SK-N-SH (cell line): ENCODE measurements at regions not wholly inside any gene's neighbourhood (a gene's known extent, or its start where the extent isn't known, plus 50 kb on each side); places are given as distances from the start of the nearest gene placed in this dataset.

Experiments
- CTCF ChIA-PET: fragments of 300-600, 350-600 bp; formaldehyde crosslinking; extraction: SDS; loops from one replicate; lab custom pipeline; 2021; lab: Yijun Ruan, JAX
- POLR2A ChIA-PET: fragments of 350-600 bp; sonication (Branson Sonifier 250); formaldehyde crosslinking; extraction: SDS; loops from one replicate; lab custom pipeline; 2020; ENCODE audit warnings: antibody characterized with exemption, inconsistent platforms; lab: Yijun Ruan, JAX
- DNase-seq: peaks from one replicate; pipeline ENCODE4 v3.0.0; 2012
- H2AFZ ChIP-seq: fragments of 200-600 bp; sonication (generic); 2 replicates; pipeline ENCODE4 v1.8.1; 2016; ENCODE audit warnings: antibody characterized with exemption, mild to moderate bottlenecking, low read depth
- H3F3A ChIP-seq: fragments of 200-600 bp; sonication (generic); replicated peaks from 2 replicates; pipeline ENCODE3; 2016; ENCODE audit warnings: antibody characterized with exemption, mild to moderate bottlenecking; ENCODE audit not compliant: insufficient read depth
- H3K27ac ChIP-seq, 2 experiments: fragments of 200-500 bp in 1 of 2; fragments of 200-600 bp in 1 of 2; sonication (Bioruptor generic) in 1 of 2; sonication (generic), shearing (Covaris generic) in 1 of 2; 2 replicates each; pipeline versions ENCODE4 v1.5.1 to v1.6.1; 2014 to 2016; ENCODE audit warnings: low read depth in 2 of 2, inconsistent platforms in 1 of 2, low read length in 1 of 2, mild to moderate bottlenecking in 1 of 2, mixed read lengths in 1 of 2
- H3K27me3 ChIP-seq: fragments of 200-600 bp; sonication (generic), shearing (Covaris generic); 2 replicates; pipeline ENCODE4 v1.6.1; 2016; ENCODE audit warnings: mixed run types; ENCODE audit not compliant: insufficient read depth
- H3K36me3 ChIP-seq, 2 experiments: fragments of 200-500 bp in 1 of 2; fragments of 200-600 bp in 1 of 2; sonication (Bioruptor generic) in 1 of 2; sonication (generic) in 1 of 2; replicated peaks in 1 of 2; 2 replicates each; pipeline versions ENCODE3 to v1.5.1; 2014 to 2016; ENCODE audit warnings: low read length in 1 of 2, mild to moderate bottlenecking in 1 of 2; ENCODE audit not compliant: insufficient read depth in 2 of 2, control insufficient read depth in 1 of 2
- H3K4me1 ChIP-seq, 2 experiments: fragments of 200-500 bp in 1 of 2; fragments of 200-600 bp in 1 of 2; sonication (Bioruptor generic) in 1 of 2; sonication (generic), shearing (Covaris generic) in 1 of 2; 2 replicates each; pipeline versions ENCODE4 v1.5.1 to v1.6.1; 2014 to 2016; ENCODE audit warnings: low read depth in 1 of 2, low read length in 1 of 2, mixed run types in 1 of 2; ENCODE audit not compliant: insufficient read depth in 2 of 2, control insufficient read depth in 1 of 2
- H3K4me2 ChIP-seq: fragments of 200-600 bp; sonication (generic), shearing (Covaris generic); 2 replicates; pipeline ENCODE4 v1.6.1; 2017; ENCODE audit warnings: mixed run types
- H3K4me3 ChIP-seq, 2 experiments: fragments of 200-500 bp in 1 of 2; fragments of 200-600 bp in 1 of 2; sonication (Bioruptor generic) in 1 of 2; sonication (generic), shearing (Covaris generic) in 1 of 2; 2 replicates each; pipeline versions ENCODE4 v1.5.1 to v1.8.1; 2014 to 2016; ENCODE audit warnings: low read depth in 2 of 2, inconsistent platforms in 1 of 2, low read length in 1 of 2, mild to moderate bottlenecking in 1 of 2, mixed read lengths in 1 of 2, moderate library complexity in 1 of 2
- H3K79me2 ChIP-seq: fragments of 200-600 bp; sonication (generic); 2 replicates; pipeline ENCODE4 v1.8.1; 2017; ENCODE audit warnings: mild to moderate bottlenecking; ENCODE audit not compliant: insufficient read depth
- H3K9ac ChIP-seq: fragments of 200-600 bp; sonication (generic); 2 replicates; pipeline ENCODE4 v1.6.1; 2017; ENCODE audit warnings: mixed run types
- H3K9me2 ChIP-seq: fragments of 200-600 bp; sonication (generic); 2 replicates; pipeline ENCODE4 v1.6.1; 2017; ENCODE audit warnings: mixed run types
- H3K9me3 ChIP-seq: fragments of 200-600 bp; sonication (generic); 2 replicates; pipeline ENCODE4 v1.6.1; 2017; ENCODE audit warnings: mixed run types, mild to moderate bottlenecking, moderate library complexity
- H4K20me1 ChIP-seq: fragments of 200-600 bp; sonication (generic); 2 replicates; pipeline ENCODE4 v1.6.1; 2017; ENCODE audit warnings: mild to moderate bottlenecking, mixed run types; ENCODE audit not compliant: insufficient read depth
- CHD2 ChIP-seq: fragments of 150-350 bp; IDR thresholded peaks from 2 replicates; pipeline ENCODE4 v1.6.1; 2018; ENCODE audit warnings: low read length; ENCODE audit not compliant: partially characterized antibody
- CTCF ChIP-seq: fragments of 200-600 bp; sonication (generic); IDR thresholded peaks from 2 replicates; pipeline ENCODE4 v1.6.1; 2017; ENCODE audit warnings: antibody characterized with exemption, mild to moderate bottlenecking, moderate library complexity
- ELF1 ChIP-seq: IDR thresholded peaks from 2 replicates; pipeline ENCODE4 v1.4.0; 2012
- EZH2phosphoT487 ChIP-seq: fragments of 200-600 bp; sonication (generic); IDR thresholded peaks from 2 replicates; pipeline ENCODE4 v1.6.1; 2017; ENCODE audit warnings: low read depth, mixed run types, mild to moderate bottlenecking, antibody characterized with exemption, moderate library complexity, borderline replicate concordance
- FOSL2 ChIP-seq: IDR thresholded peaks from 2 replicates; pipeline ENCODE4 v1.4.0; 2012; ENCODE audit warnings: low read depth, mild to moderate bottlenecking, moderate library complexity, borderline replicate concordance
- JUND ChIP-seq: IDR thresholded peaks from 2 replicates; pipeline ENCODE4 v1.4.0; 2012
- MXI1 ChIP-seq: IDR thresholded peaks from 2 replicates; pipeline ENCODE4 v1.6.1; 2012; ENCODE audit warnings: mild to moderate bottlenecking, low read depth, low read length, improper control_type of control experiment
- NRF1 ChIP-seq: IDR thresholded peaks from 2 replicates; pipeline ENCODE4 v1.6.1; 2012; ENCODE audit warnings: low read depth, mild to moderate bottlenecking, low read length
- PBX3 ChIP-seq: IDR thresholded peaks from 2 replicates; pipeline ENCODE4; 2012
- POLR2AphosphoS5 ChIP-seq: IDR thresholded peaks from 2 replicates; pipeline ENCODE4 v1.6.1; 2012; ENCODE audit warnings: low read depth, low read length
- REST ChIP-seq: IDR thresholded peaks from 2 replicates; pipeline ENCODE4 v1.6.1; 2012; ENCODE audit warnings: mild to moderate bottlenecking, low read depth, low read length, moderate library complexity
- RFX5 ChIP-seq: IDR thresholded peaks from 2 replicates; pipeline ENCODE4 v1.6.1; 2012; ENCODE audit warnings: mild to moderate bottlenecking, improper control_type of control experiment, low read length
- SIN3A ChIP-seq: IDR thresholded peaks from 2 replicates; pipeline ENCODE4 v1.6.1; 2012; ENCODE audit warnings: low read depth, mild to moderate bottlenecking, low read length, moderate library complexity, borderline replicate concordance
- SMC3 ChIP-seq: IDR thresholded peaks from 2 replicates; pipeline ENCODE4 v1.6.1; 2012; ENCODE audit warnings: low read depth, low read length, improper control_type of control experiment
- TAF1 ChIP-seq: IDR thresholded peaks from 2 replicates; pipeline ENCODE4 v1.6.1; 2012; ENCODE audit warnings: low read depth, mild to moderate bottlenecking, low read length, moderate library complexity, borderline replicate concordance
- TCF12 ChIP-seq: IDR thresholded peaks from 2 replicates; pipeline ENCODE4 v1.4.0; 2012
- TEAD4 ChIP-seq: IDR thresholded peaks from 2 replicates; pipeline ENCODE4 v1.4.0; 2012; ENCODE audit warnings: mild to moderate bottlenecking, borderline replicate concordance; ENCODE audit not compliant: insufficient read depth
- USF1 ChIP-seq: IDR thresholded peaks from 2 replicates; pipeline ENCODE4 v1.4.0; 2012; ENCODE audit warnings: low read depth, borderline replicate concordance
- YY1 ChIP-seq: IDR thresholded peaks from 2 replicates; pipeline ENCODE4 v1.4.0; 2012; ENCODE audit warnings: low read depth, mild to moderate bottlenecking
- WGBS: methylation state at CpG from one replicate; pipeline ENCODE4 v1.1.6; 2017; ENCODE audit warnings: low lambda C conversion rate; 5-methylcytosine and 5-hydroxymethylcytosine counted together
- TF ChIP-seq, protein P1 (sequence below): fragments of 150-350 bp; IDR thresholded peaks from 2 replicates; pipeline ENCODE4 v1.6.1; 2017; ENCODE audit warnings: antibody characterized with exemption, low read length, low read depth, borderline replicate concordance

DNA sequence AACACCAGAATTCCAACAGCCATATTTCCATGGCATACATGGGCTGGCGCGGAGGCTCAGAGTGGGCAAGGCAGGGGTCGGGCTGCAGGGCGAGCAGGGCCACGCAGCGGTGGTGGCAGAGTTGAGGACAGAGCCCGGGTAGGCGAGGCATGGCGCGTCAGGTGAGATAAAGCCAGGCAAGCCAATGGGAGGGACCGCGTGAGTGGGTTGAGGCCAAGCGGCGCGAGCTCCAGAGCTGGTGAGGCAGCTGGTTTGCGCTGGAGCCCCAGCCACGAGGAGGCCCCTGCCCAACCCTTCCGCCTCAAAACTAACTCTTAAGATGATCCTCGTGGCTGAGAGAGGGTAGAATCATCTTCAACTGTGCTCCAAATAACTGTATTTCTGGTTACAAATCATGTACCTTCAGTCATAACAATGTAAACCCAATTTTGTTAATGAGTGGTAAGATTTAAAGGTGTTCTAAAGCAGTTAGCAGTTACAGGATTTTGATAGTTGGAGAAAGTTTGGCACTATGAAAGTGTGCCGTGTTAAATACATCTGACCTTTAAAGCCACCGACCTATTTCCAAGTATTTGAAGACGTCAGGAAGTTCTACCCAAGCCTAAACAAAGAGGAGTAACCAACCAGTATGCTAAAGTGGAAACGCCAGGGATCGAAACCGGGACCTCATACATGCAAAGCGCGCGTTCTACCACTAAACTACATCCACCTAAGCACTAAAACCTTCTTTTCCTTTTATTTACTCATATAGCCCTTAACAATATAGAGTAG, 107.9 kb downstream of the GPX5 start (continued):
- TF ChIP-seq REST = no peak
- TF ChIP-seq SIN3A = no peak
- no peak for TF ChIP-seq RFX5
- no peak for TF ChIP-seq MXI1
- TF ChIP-seq SMC3 = no peak
- no peak for TF ChIP-seq ELF1

DNA sequence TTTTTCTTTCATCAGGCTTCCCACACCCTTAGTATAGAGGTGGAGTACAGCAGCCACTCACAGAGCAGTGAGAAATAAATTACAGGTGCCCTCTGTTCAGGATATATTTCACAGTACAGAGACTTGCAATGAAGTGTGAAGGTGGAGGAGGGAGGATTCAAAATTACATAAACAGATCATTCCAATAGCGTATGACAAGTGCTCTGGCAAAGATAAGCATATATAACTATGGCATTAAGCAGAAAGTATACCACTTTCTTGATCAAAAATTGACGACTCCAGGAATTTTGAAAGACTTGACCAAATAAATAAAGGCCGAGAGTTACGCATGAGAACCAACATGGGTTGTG, 108.7 kb downstream of the GPX5 start:
- TF ChIP-seq CHD2 = no peak
- no peak for TF ChIP-seq NRF1
- TF ChIP-seq CTCF = no peak
- TF ChIP-seq, protein P1, sequence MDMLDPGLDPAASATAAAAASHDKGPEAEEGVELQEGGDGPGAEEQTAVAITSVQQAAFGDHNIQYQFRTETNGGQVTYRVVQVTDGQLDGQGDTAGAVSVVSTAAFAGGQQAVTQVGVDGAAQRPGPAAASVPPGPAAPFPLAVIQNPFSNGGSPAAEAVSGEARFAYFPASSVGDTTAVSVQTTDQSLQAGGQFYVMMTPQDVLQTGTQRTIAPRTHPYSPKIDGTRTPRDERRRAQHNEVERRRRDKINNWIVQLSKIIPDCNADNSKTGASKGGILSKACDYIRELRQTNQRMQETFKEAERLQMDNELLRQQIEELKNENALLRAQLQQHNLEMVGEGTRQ = no peak
- no peak for TF ChIP-seq JUND
- no peak for TF ChIP-seq SMC3
- TF ChIP-seq EZH2phosphoT487 = no peak
- no peak for TF ChIP-seq POLR2AphosphoS5
- no peak for TF ChIP-seq SIN3A
- no peak for TF ChIP-seq USF1
- TF ChIP-seq ELF1 = no peak
- no peak for TF ChIP-seq TEAD4
- no peak for TF ChIP-seq PBX3
- TF ChIP-seq FOSL2 = no peak
- no peak for TF ChIP-seq YY1
- no peak for TF ChIP-seq TAF1
- TF ChIP-seq MXI1 = no peak
- TF ChIP-seq TCF12 = no peak
- TF ChIP-seq, all 33 proteins: peak for 0
- ChIA-PET POLR2A (interaction anchor here (1.7 to 1.8 kb wide), 2 partner anchors 28 to 796 kb away, joined by 5 to 8 read pairs; a partner anchor contains a TSS), CTCF (interaction anchor here (1.0 to 1.5 kb wide), 5 partner anchors 23 to 92 kb away, joined by 3 to 9 read pairs (median 5); no protein-coding TSS in a partner anchor)
- Histone ChIP-seq H3K9me2 (no peaks in the 10 kb centered on the region), H3K27ac (peak overlapping the region in 1 of 2 experiments; percentile 69; a peak in 2 of 4 replicates), H3K4me3 (peak overlapping the region; percentile 65 to 71), H3K4me2 (peak overlapping the region; percentile 88), H3K9ac (no peak overlapping the region), H3F3A (no peaks in the 10 kb centered on the region), H4K20me1 (no peaks in the 10 kb centered on the region), H3K27me3 (peaks cover 6% of the 10 kb centered on the region; the same call in 1 of the 2 replicates), H3K4me1 (peaks cover 0 to 3% of the 10 kb centered on the region in 2 experiments; a peak in 2 of 4 replicates), H2AFZ (peak overlapping the region; percentile 85), H3K36me3 (no peaks in the 10 kb centered on the region), H3K79me2 (no peaks in the 10 kb centered on the region), H3K9me3 (no peaks in the 10 kb centered on the region)
- WGBS = 15% methylated on average over 4 of the region's 4 CpGs
- no peak for DNase-seq
